SK-N-SH (cell line): ENCODE measurements at regions not wholly inside any gene's neighbourhood (a gene's known extent, or its start where the extent isn't known, plus 50 kb on each side); places are given as distances from the start of the nearest gene placed in this dataset.

Source experiments
- CTCF ChIA-PET: fragments of 300-600, 350-600 bp; formaldehyde crosslinking; extraction: SDS; loops from one replicate; lab custom pipeline; 2021; lab: Yijun Ruan, JAX
- POLR2A ChIA-PET: fragments of 350-600 bp; sonication (Branson Sonifier 250); formaldehyde crosslinking; extraction: SDS; loops from one replicate; lab custom pipeline; 2020; ENCODE audit warnings: antibody characterized with exemption, inconsistent platforms; lab: Yijun Ruan, JAX
- DNase-seq: peaks from one replicate; pipeline ENCODE4 v3.0.0; 2012
- H2AFZ ChIP-seq: fragments of 200-600 bp; sonication (generic); 2 replicates; pipeline ENCODE4 v1.8.1; 2016; ENCODE audit warnings: antibody characterized with exemption, mild to moderate bottlenecking, low read depth
- H3F3A ChIP-seq: fragments of 200-600 bp; sonication (generic); replicated peaks from 2 replicates; pipeline ENCODE3; 2016; ENCODE audit warnings: antibody characterized with exemption, mild to moderate bottlenecking; ENCODE audit not compliant: insufficient read depth
- H3K27ac ChIP-seq, 2 experiments: fragments of 200-500 bp in 1 of 2; fragments of 200-600 bp in 1 of 2; sonication (Bioruptor generic) in 1 of 2; sonication (generic), shearing (Covaris generic) in 1 of 2; 2 replicates each; pipeline versions ENCODE4 v1.5.1 to v1.6.1; 2014 to 2016; ENCODE audit warnings: low read depth in 2 of 2, inconsistent platforms in 1 of 2, low read length in 1 of 2, mild to moderate bottlenecking in 1 of 2, mixed read lengths in 1 of 2
- H3K27me3 ChIP-seq: fragments of 200-600 bp; sonication (generic), shearing (Covaris generic); 2 replicates; pipeline ENCODE4 v1.6.1; 2016; ENCODE audit warnings: mixed run types; ENCODE audit not compliant: insufficient read depth
- H3K36me3 ChIP-seq, 2 experiments: fragments of 200-500 bp in 1 of 2; fragments of 200-600 bp in 1 of 2; sonication (Bioruptor generic) in 1 of 2; sonication (generic) in 1 of 2; replicated peaks in 1 of 2; 2 replicates each; pipeline versions ENCODE3 to v1.5.1; 2014 to 2016; ENCODE audit warnings: low read length in 1 of 2, mild to moderate bottlenecking in 1 of 2; ENCODE audit not compliant: insufficient read depth in 2 of 2, control insufficient read depth in 1 of 2
- H3K4me1 ChIP-seq, 2 experiments: fragments of 200-500 bp in 1 of 2; fragments of 200-600 bp in 1 of 2; sonication (Bioruptor generic) in 1 of 2; sonication (generic), shearing (Covaris generic) in 1 of 2; 2 replicates each; pipeline versions ENCODE4 v1.5.1 to v1.6.1; 2014 to 2016; ENCODE audit warnings: low read depth in 1 of 2, low read length in 1 of 2, mixed run types in 1 of 2; ENCODE audit not compliant: insufficient read depth in 2 of 2, control insufficient read depth in 1 of 2
- H3K4me2 ChIP-seq: fragments of 200-600 bp; sonication (generic), shearing (Covaris generic); 2 replicates; pipeline ENCODE4 v1.6.1; 2017; ENCODE audit warnings: mixed run types
- H3K4me3 ChIP-seq, 2 experiments: fragments of 200-500 bp in 1 of 2; fragments of 200-600 bp in 1 of 2; sonication (Bioruptor generic) in 1 of 2; sonication (generic), shearing (Covaris generic) in 1 of 2; 2 replicates each; pipeline versions ENCODE4 v1.5.1 to v1.8.1; 2014 to 2016; ENCODE audit warnings: low read depth in 2 of 2, inconsistent platforms in 1 of 2, low read length in 1 of 2, mild to moderate bottlenecking in 1 of 2, mixed read lengths in 1 of 2, moderate library complexity in 1 of 2
- H3K79me2 ChIP-seq: fragments of 200-600 bp; sonication (generic); 2 replicates; pipeline ENCODE4 v1.8.1; 2017; ENCODE audit warnings: mild to moderate bottlenecking; ENCODE audit not compliant: insufficient read depth
- H3K9ac ChIP-seq: fragments of 200-600 bp; sonication (generic); 2 replicates; pipeline ENCODE4 v1.6.1; 2017; ENCODE audit warnings: mixed run types
- H3K9me2 ChIP-seq: fragments of 200-600 bp; sonication (generic); 2 replicates; pipeline ENCODE4 v1.6.1; 2017; ENCODE audit warnings: mixed run types
- H3K9me3 ChIP-seq: fragments of 200-600 bp; sonication (generic); 2 replicates; pipeline ENCODE4 v1.6.1; 2017; ENCODE audit warnings: mixed run types, mild to moderate bottlenecking, moderate library complexity
- H4K20me1 ChIP-seq: fragments of 200-600 bp; sonication (generic); 2 replicates; pipeline ENCODE4 v1.6.1; 2017; ENCODE audit warnings: mild to moderate bottlenecking, mixed run types; ENCODE audit not compliant: insufficient read depth
- ELF1 ChIP-seq: IDR thresholded peaks from 2 replicates; pipeline ENCODE4 v1.4.0; 2012
- EZH2phosphoT487 ChIP-seq: fragments of 200-600 bp; sonication (generic); IDR thresholded peaks from 2 replicates; pipeline ENCODE4 v1.6.1; 2017; ENCODE audit warnings: low read depth, mixed run types, mild to moderate bottlenecking, antibody characterized with exemption, moderate library complexity, borderline replicate concordance
- FOSL2 ChIP-seq: IDR thresholded peaks from 2 replicates; pipeline ENCODE4 v1.4.0; 2012; ENCODE audit warnings: low read depth, mild to moderate bottlenecking, moderate library complexity, borderline replicate concordance
- FOXJ3 ChIP-seq: sonication (generic); formaldehyde crosslinking; IDR thresholded peaks from 2 replicates; pipeline ENCODE4 v1.5.1; 2020; ENCODE audit warnings: mild to moderate bottlenecking, missing genetic modification reagents
- GABPA ChIP-seq: IDR thresholded peaks from 2 replicates; pipeline ENCODE4 v1.4.0; 2012; ENCODE audit warnings: low read depth, mild to moderate bottlenecking
- GATA2 ChIP-seq: sonication (generic); formaldehyde crosslinking; IDR thresholded peaks from 2 replicates; pipeline ENCODE4 v1.5.0; 2020; ENCODE audit warnings: mild to moderate bottlenecking, missing genetic modification reagents
- POLR2AphosphoS5 ChIP-seq: IDR thresholded peaks from 2 replicates; pipeline ENCODE4 v1.6.1; 2012; ENCODE audit warnings: low read depth, low read length
- TAF1 ChIP-seq: IDR thresholded peaks from 2 replicates; pipeline ENCODE4 v1.6.1; 2012; ENCODE audit warnings: low read depth, mild to moderate bottlenecking, low read length, moderate library complexity, borderline replicate concordance
- YY1 ChIP-seq: IDR thresholded peaks from 2 replicates; pipeline ENCODE4 v1.4.0; 2012; ENCODE audit warnings: low read depth, mild to moderate bottlenecking
- WGBS: methylation state at CpG from one replicate; pipeline ENCODE4 v1.1.6; 2017; ENCODE audit warnings: low lambda C conversion rate; 5-methylcytosine and 5-hydroxymethylcytosine counted together
- TF ChIP-seq, protein P1 (sequence below): IDR thresholded peaks from 2 replicates; pipeline ENCODE4 v1.6.1; 2012; ENCODE audit warnings: mild to moderate bottlenecking, low read depth, low read length, moderate library complexity
- TF ChIP-seq, protein P2 (sequence below): fragments of 150-350 bp; IDR thresholded peaks from 2 replicates; pipeline ENCODE4 v1.6.1; 2017; ENCODE audit warnings: antibody characterized with exemption, low read length, low read depth, borderline replicate concordance
- TF ChIP-seq, protein P3 (sequence below): IDR thresholded peaks from 2 replicates; pipeline ENCODE4 v1.4.0; 2012; ENCODE audit warnings: low read depth, borderline replicate concordance
- TF ChIP-seq, protein P4 (sequence below): fragments of 200-600 bp; sonication (generic); IDR thresholded peaks from 2 replicates; pipeline ENCODE4 v1.6.1; 2017; ENCODE audit warnings: antibody characterized with exemption, mild to moderate bottlenecking, moderate library complexity

DNA sequence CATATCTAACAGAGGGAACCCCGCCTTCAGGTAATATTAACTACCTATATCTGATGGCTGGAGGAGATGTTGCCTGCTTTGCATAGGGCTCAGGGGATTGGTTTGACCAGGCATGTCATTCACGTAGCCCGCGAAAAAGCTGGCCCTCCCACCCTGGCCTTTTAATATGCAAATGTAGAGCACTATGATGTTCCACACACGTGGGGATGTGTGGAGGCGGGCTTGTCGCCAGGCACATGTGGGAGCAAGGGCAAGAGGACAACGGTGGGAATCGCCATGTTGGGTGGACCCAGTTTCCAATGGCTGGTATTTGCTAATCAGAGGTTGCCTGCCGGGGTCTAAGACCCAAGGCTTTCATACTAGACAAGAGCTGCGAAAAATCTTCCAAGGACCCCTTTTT, 469.8 kb downstream of the ZPLD1 start (continued):
- TF ChIP-seq, protein P1, sequence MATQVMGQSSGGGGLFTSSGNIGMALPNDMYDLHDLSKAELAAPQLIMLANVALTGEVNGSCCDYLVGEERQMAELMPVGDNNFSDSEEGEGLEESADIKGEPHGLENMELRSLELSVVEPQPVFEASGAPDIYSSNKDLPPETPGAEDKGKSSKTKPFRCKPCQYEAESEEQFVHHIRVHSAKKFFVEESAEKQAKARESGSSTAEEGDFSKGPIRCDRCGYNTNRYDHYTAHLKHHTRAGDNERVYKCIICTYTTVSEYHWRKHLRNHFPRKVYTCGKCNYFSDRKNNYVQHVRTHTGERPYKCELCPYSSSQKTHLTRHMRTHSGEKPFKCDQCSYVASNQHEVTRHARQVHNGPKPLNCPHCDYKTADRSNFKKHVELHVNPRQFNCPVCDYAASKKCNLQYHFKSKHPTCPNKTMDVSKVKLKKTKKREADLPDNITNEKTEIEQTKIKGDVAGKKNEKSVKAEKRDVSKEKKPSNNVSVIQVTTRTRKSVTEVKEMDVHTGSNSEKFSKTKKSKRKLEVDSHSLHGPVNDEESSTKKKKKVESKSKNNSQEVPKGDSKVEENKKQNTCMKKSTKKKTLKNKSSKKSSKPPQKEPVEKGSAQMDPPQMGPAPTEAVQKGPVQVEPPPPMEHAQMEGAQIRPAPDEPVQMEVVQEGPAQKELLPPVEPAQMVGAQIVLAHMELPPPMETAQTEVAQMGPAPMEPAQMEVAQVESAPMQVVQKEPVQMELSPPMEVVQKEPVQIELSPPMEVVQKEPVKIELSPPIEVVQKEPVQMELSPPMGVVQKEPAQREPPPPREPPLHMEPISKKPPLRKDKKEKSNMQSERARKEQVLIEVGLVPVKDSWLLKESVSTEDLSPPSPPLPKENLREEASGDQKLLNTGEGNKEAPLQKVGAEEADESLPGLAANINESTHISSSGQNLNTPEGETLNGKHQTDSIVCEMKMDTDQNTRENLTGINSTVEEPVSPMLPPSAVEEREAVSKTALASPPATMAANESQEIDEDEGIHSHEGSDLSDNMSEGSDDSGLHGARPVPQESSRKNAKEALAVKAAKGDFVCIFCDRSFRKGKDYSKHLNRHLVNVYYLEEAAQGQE = no peak
- TF ChIP-seq, protein P2, sequence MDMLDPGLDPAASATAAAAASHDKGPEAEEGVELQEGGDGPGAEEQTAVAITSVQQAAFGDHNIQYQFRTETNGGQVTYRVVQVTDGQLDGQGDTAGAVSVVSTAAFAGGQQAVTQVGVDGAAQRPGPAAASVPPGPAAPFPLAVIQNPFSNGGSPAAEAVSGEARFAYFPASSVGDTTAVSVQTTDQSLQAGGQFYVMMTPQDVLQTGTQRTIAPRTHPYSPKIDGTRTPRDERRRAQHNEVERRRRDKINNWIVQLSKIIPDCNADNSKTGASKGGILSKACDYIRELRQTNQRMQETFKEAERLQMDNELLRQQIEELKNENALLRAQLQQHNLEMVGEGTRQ = no peak

DNA sequence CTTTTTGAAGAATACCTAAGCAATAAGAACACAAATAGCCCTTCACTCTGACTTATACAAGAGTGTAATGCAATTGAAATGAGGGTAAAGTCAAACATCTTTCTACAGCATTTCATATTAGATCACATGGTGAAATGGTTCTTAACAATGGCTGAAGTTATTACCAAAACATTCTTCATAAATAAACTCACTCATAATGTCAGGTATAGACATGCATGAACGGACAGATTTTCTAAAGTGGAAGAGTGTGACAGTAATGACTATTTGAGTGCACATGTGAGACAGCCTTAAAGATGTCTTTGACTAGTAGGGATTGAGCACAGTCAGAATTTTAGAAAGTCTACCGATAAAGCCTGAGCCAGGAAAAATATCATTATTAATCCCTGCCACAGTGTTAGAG, 471.0 kb downstream of the ZPLD1 start:
- no peak for DNase-seq
- Histone ChIP-seq H3K27me3 (no peaks in the 10 kb centered on the region), H3K27ac (peak overlapping the region in 1 of 2 experiments; percentile 60; a peak in 2 of 4 replicates), H3K9me3 (no peaks in the 10 kb centered on the region), H4K20me1 (no peaks in the 10 kb centered on the region), H3K9ac (no peak overlapping the region), H3K36me3 (no peaks in the 10 kb centered on the region), H3K9me2 (no peaks in the 10 kb centered on the region), H3K4me2 (no peak overlapping the region), H3F3A (no peaks in the 10 kb centered on the region), H3K4me3 (no peak overlapping the region), H3K79me2 (no peaks in the 10 kb centered on the region), H2AFZ (no peak overlapping the region), H3K4me1 (peaks cover 0 to 2% of the 10 kb centered on the region in 2 experiments; a peak in 1 of 4 replicates)
- WGBS = 58% methylated on average over 2 of the region's 2 CpGs
- CTCF ChIA-PET = no interaction called here
- TF ChIP-seq YY1 = no peak
- TF ChIP-seq, protein P3, sequence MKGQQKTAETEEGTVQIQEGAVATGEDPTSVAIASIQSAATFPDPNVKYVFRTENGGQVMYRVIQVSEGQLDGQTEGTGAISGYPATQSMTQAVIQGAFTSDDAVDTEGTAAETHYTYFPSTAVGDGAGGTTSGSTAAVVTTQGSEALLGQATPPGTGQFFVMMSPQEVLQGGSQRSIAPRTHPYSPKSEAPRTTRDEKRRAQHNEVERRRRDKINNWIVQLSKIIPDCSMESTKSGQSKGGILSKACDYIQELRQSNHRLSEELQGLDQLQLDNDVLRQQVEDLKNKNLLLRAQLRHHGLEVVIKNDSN = no peak
- TF ChIP-seq GATA2 (CRISPR knock-in tag) = no peak
- TF ChIP-seq FOXJ3 (CRISPR knock-in tag) = no peak
- no peak for TF ChIP-seq EZH2phosphoT487
- no peak for TF ChIP-seq TAF1
- no peak for TF ChIP-seq GABPA
- TF ChIP-seq ELF1 = no peak
- TF ChIP-seq POLR2AphosphoS5 = no peak
- TF ChIP-seq FOSL2 = no peak
- TF ChIP-seq, protein P4, sequence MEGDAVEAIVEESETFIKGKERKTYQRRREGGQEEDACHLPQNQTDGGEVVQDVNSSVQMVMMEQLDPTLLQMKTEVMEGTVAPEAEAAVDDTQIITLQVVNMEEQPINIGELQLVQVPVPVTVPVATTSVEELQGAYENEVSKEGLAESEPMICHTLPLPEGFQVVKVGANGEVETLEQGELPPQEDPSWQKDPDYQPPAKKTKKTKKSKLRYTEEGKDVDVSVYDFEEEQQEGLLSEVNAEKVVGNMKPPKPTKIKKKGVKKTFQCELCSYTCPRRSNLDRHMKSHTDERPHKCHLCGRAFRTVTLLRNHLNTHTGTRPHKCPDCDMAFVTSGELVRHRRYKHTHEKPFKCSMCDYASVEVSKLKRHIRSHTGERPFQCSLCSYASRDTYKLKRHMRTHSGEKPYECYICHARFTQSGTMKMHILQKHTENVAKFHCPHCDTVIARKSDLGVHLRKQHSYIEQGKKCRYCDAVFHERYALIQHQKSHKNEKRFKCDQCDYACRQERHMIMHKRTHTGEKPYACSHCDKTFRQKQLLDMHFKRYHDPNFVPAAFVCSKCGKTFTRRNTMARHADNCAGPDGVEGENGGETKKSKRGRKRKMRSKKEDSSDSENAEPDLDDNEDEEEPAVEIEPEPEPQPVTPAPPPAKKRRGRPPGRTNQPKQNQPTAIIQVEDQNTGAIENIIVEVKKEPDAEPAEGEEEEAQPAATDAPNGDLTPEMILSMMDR = no peak
- POLR2A ChIA-PET = no interaction called here
